CD4-positive, alpha-beta T cell treated with Interleukin-4 for 1 hour (primary cell): ENCODE measurements at regions not wholly inside any gene's neighbourhood (a gene's known extent, or its start where the extent isn't known, plus 50 kb on each side); places are given as distances from the start of the nearest gene placed in this dataset.
"Not testable (repeated sequence)": the region's sequence is repeated elsewhere in the genome, so short reads cannot be mapped to it uniquely, and the experiment has no call there.

Experiments used
- DNase-seq, 2 donors: peaks; one replicate each; pipeline ENCODE4 v3.0.0-alpha.2; 2020 to 2022

DNA sequence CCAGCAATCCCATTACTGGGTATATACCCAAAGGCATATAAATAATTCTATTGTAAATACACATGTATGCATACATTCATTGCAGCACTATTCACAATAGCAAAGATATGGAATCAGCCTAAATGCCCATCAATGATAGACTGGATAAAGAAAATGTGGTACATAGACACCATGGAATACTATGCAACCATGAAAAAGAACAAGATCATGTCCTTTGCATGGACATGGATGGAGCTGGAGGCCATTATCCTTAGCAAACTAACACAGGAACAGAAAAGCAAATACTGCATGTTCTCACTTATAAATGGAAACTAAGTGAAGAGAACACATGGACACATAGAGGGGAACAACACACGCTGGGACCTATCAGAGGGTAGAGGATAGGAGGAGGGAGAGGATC lies 51.3 kb upstream of the CASK start:
- DNase-seq, result not testable (repeated sequence)

DNA sequence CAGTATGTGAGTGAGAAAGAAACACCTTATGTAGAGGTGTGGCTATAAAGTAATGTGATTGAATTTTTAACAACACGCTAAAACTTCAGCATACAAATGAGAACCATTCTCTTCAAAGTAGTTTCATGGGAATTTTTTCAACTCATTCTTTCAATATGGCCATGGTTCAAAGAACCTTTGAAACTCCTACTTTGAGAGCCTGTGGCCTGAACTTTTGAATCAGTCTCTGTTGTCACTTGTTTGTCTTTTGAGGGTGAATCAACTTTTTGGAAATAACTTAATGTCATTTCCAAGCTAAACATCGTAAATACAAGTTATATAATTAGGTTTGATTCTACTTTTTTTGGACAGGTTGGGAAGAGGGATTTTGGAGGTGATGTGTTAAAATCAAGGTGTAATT lies 49.9 kb upstream of the CASK start:
- DNase-seq, result no peak
